ENCODE measurements at regions not wholly inside any gene's neighbourhood (a gene's known extent, or its start where the extent isn't known, plus 50 kb on each side); places are given as distances from the start of the nearest gene placed in this dataset.
A peak's percentile ranks its signal among the peaks of the same experiment; 100 is the strongest.
"Not testable (repeated sequence)": the region's sequence is repeated elsewhere in the genome, so short reads cannot be mapped to it uniquely, and the experiment has no call there.

- DNase-seq (ENCODE audit: low read depth) = no peak
Measured at GRCh38 chr16:75924397-75924796, 198.1 kb upstream of the CPHXL start.

DNA sequence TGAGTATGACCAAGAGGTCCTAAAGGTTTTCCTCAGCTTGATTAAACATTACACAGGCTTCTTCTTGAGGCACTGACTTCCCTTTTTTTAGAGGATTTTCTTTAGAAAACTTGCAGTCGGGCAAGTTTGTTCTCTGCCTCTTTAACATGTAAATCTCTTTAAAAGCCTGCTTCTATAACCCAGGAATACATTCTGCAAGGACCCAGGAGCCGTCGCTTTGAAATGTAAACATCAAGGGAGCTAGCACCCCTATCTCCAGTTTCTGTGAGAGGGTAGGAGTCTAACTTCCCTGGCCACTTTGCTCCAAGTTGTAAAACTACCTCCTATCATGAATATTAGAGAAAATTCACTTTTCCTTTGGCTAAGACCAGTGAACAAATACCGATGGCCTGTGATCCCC is 201.5 kb upstream of the CPHXL start:
- no peak for DNase-seq (ENCODE audit: low read depth)

- peak; percentile 77 for DNase-seq (ENCODE audit: low read depth)
Measured at GRCh38 chr16:75928295-75928694, 202.0 kb upstream of the CPHXL start.

DNA sequence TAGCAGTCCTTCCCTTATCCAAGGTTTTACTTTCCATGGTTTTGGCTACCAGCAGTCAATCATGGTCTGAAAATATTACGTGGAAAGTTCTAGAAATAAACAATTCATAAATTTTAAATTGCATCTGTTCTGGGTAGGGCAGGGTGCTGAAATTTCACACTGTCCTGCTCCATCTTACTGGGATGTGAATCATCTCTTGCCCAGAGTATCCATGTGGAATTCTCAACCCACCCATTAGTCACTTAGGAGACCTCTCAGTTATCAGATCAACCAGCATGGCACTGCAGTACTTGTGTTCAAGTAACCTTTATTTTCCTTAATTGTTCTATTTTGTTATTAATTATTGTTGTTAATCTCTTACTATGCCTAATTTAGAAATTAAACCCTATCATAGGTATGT is 202.8 kb upstream of the CPHXL start:
- DNase-seq (ENCODE audit: low read depth) = peak; percentile 90

- DNase-seq (ENCODE audit: low read depth) = peak; percentile 98
Measured at GRCh38 chr16:75931043-75931442, 204.8 kb upstream of the CPHXL start.

DNA sequence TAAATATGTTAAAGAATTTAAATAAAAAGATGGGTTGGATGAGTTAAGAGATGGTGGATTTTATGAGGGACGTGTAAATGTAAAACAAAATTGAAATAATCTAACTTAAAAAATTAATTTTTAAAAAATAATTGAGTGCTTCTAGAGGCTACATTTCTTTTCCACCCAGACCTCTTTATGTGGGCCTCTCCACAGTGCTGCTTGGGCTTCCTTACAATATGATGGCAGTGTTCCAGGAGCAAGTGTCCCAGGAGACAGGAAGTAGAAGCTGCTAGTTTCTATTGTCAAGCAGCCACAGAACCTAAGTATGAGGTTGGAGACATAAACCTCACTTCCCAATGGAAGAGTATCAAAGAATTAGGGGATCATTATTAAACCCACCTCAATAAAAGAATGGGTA is 205.7 kb upstream of the CPHXL start:
- DNase-seq (ENCODE audit: low read depth) = no peak

GRCh38 chr16:75938818-75939217 is 212.5 kb upstream of the CPHXL start:
- DNase-seq (ENCODE audit: low read depth) = no peak

GRCh38 chr16:75942351-75942750 is 216.1 kb upstream of the CPHXL start:
- no peak for DNase-seq (ENCODE audit: low read depth)

DNA sequence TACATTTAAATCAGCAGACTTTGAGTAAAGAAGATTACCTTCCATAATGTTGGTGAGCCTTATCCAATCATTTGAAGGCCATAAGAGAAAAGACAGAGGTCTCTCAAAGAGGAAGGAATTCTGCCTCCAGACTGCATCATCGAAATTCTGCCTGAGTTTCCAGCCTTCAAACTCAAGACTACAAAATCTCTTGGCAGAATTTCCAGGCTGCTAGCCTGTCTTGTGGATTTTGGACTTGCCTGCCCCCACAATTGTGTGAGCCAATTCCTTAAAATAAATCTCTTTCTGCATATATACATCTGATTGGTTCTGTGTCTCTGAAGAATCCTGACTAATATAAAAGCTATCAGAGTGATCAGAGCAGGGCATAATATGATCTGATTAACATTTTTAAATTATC is 216.6 kb upstream of the CPHXL start:
- no peak for DNase-seq (ENCODE audit: low read depth)

GRCh38 chr16:75943705-75944514 is 217.6 kb upstream of the CPHXL start:
- DNase-seq (ENCODE audit: low read depth) = no peak

- no peak for DNase-seq (ENCODE audit: low read depth)
Measured at GRCh38 chr16:75945916-75946457, 219.7 kb upstream of the CPHXL start.

DNA sequence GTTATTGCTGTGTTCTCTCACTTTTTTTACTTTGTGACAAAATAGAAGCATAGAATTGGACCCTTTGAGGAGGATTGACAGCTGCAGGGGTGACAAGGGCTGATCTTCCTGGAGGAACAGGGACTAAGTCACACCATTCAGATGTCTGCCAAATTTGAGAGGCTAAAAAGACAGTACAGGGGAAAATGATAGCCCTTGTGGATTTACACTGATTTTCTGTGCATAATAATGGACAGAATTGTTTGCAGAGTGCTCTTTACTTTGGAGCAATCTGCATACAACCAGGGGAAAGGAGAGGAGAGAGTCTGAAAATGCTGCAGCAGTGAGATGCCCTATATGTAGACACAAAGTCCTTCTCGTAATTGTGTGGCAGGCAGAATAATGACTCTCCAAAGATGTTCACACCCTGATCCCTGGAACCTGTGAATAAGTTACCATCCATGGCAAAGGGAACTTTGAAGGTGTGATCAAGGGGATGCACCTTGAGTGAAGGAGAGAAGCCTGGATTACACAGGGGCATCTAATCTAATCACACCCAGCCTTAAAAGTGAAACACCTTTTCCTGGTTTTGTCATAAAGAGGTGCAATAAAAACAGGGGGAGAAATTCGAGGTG is 221.4 kb upstream of the CPHXL start:
- no peak for DNase-seq (ENCODE audit: low read depth)

DNA sequence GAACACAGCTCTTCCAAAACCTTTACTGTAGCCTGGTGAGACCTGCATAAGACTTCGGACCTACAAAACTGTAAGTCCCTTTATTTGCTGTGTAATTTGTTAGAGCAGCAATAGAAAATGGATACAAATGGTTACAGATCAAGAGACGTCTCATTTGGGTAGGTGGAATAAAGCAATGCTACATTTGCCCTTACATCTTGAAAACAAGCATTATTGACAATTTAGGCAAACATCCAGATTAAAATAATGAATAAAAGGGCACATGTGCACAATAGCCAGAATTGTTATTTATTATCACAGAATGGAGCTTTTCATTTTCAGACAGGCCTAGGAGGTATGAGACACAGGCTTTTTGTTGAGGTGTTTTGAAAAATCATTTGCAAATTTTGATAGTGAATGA is 222.2 kb upstream of the CPHXL start:
- DNase-seq (ENCODE audit: low read depth) = no peak

GRCh38 chr16:75948886-75949285 is 222.6 kb upstream of the CPHXL start:
- no peak for DNase-seq (ENCODE audit: low read depth)

DNA sequence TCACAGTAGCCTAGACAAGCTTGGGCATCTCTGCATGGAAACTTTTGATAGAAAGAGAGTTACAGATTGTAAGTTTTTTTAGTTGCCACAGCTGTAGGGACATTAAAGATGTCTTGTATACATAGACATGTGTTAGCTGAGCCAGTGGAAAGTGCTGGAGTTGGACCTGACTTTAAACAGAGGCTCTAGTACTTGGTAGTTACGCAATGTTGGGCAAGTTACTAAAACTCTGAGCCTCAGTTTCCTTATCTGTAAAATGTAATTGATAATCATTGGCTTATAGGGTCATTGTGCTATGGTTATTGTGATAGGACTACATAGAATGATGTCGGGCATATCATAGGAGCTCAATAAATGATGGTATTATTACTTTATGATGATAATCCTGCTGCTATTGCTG is 225.8 kb upstream of the CPHXL start:
- no peak for DNase-seq (ENCODE audit: low read depth)

- no peak for DNase-seq (ENCODE audit: low read depth)
Measured at GRCh38 chr16:75957870-75958269, 231.6 kb upstream of the CPHXL start.

GRCh38 chr16:75965504-75966374 is 239.4 kb upstream of the CPHXL start:
- DNase-seq (ENCODE audit: low read depth) = no peak

GRCh38 chr16:75969120-75969519 is 242.8 kb upstream of the CPHXL start:
- not testable (repeated sequence) for DNase-seq (ENCODE audit: low read depth)

GRCh38 chr16:75971334-75971733 is 245.0 kb upstream of the CPHXL start:
- DNase-seq (ENCODE audit: low read depth) = no peak

DNA sequence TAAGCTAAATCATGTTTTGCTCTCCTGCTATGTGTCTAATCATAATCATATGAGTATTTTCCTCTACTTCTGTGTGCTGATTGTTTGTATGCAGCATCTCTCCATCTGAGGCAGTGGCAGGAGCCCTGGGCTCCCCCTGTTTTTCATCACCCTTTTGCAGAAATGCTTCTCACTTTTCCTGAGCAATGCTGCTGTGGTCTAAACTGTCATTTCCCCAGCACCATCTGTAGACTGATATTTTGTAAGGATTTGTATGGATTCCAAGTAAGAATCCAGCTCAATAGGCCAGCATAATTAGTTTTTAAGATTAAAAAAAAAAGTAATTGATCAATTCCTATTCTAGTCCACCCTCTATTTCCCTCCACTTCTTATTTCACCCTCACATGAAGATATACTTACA is 257.0 kb upstream of the CPHXL start:
- no peak for DNase-seq (ENCODE audit: low read depth)

- no peak for DNase-seq (ENCODE audit: low read depth)
Measured at GRCh38 chr16:75983741-75984381, 257.6 kb upstream of the CPHXL start.

- no peak for DNase-seq (ENCODE audit: low read depth)
Measured at GRCh38 chr16:75987323-75987722, 261.0 kb upstream of the CPHXL start.

Data from amniotic epithelial cell (primary cell).